Left renal pelvis (tissue), 4 donors: ENCODE measurements at regions not wholly inside any gene's neighbourhood (a gene's known extent, or its start where the extent isn't known, plus 50 kb on each side); places are given as distances from the start of the nearest gene placed in this dataset.

Experiments used
- DNase-seq, 4 donors: peaks; one replicate each; pipeline ENCODE4 v3.0.0-alpha.2; 2013; ENCODE audit warnings: low read depth in 4 of 4, low spot score in 3 of 4

DNA sequence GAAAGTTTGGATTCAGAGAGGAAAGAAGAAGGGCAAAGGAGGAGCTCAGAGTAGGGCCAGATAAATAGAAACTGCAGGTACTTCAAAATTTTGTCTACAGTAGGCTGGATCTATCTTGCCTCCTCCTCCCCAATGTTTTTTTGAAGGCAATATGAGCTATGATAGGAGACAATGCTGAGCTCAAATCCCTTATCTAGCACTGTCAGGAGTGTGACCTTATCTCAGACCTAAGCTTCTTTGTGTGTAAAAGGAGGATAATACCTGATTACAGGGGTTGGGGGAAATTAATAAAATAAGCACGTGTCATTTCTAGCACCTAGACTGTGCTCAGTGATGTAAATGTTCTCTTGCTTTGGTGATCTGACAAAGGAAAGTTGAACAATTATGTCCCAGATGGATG lies 137.8 kb upstream of the CD180 start:
- no peak for DNase-seq

- DNase-seq: no peak
Measured at GRCh38 chr5:67333171-67333570, 136.6 kb upstream of the CD180 start.

GRCh38 chr5:67331296-67331925 lies 134.8 kb upstream of the CD180 start:
- DNase-seq: no peak

DNA sequence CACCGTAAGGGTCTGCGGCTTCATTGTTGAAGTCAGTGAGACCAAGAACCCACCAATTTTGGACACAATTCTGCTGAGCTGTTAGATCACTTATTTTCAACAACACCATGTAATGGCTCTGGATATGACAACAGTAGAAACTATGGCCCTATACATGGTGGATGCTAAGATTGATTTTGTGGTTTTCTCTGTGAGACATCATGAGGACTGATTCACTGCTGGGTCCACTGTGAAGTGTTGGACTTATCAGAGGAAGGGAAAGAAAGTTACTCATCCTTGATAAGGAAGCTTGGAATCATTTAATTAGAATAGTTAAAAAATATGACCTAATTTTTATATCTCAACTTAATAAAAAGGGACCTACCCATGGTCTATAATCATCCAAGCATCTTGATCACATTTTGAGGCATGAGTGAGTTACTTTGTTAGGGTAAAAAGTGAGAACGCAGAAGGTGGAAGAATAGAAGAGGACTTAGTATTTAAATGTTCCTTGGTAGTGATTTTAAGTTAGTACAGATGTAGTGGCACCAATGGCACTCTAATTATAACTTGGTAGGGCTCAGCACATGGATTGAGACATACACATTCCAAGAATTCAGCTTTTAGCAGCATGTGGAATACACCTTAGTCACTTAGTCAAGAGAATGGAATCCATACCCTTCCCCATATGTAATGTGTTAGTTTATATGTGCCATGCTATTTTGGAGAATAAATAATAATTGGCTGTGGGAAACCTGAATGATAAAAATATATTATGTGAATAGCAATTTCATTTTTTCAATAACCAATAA lies 123.5 kb upstream of the CD180 start:
- no peak for DNase-seq

DNA sequence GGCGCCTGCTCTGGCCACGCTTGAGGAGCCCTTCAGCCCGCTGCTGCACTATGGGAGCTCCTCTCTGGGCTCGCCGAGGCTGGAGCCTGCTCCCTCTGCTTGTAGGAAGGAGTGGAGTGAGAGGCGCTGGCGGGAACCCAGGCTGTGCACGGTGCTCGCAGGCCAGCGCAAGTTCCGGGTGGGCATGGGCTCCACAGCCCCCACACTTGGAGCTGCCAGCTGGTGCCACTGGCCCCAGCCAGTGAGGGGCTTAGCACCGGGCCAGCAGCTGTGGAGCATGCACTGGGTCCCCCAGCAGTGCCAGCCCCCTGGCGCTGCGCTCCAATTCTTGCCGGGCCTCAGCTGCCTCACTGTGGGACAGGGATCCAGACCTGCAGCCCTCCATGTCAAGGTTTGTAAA lies 122.1 kb upstream of the CD180 start:
- DNase-seq: no peak

- DNase-seq: no peak
Measured at GRCh38 chr5:67317603-67318002, 121.0 kb upstream of the CD180 start.

GRCh38 chr5:67316695-67317094 lies 120.1 kb upstream of the CD180 start:
- DNase-seq: no peak

- DNase-seq: no peak
Measured at GRCh38 chr5:67315082-67315989, 118.7 kb upstream of the CD180 start.

- no peak for DNase-seq
Measured at GRCh38 chr5:67311701-67312100, 115.1 kb upstream of the CD180 start.

DNA sequence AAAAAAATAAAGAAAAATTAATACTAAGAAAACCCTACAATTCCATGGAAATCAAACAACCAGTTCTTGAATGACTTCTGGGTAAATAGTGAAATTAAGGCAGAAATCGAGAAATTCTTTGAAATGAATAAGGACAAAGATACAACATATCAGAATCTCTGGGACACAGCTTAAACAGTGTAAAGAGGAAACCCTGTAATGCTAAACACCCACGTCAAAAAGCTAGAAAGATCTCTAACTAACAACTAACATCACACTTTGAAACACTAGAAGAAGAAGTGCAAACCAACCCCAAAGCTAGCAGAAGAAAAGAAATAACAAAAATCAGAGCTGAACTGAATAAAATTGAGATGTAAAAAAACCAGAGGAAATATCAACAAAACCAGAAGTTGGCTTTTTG lies 114.6 kb upstream of the CD180 start:
- no peak for DNase-seq

DNA sequence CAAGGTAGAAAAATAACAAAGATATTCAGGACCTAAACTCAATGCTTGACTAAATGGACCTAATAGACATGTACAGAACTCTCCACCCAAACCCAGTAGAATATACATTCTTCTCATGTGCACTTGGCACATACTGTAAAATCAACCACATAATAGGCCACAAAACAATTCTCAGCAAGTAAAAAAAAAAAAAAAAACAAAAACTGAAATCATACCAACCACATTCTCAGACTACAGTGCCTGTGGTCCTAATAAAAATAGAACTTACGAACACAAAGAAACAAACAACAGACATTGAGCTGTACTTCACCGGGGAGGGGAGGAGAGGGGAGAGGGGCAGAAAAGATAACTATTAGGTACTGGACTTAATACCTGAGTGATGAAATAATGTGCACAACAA lies 114.1 kb upstream of the CD180 start:
- DNase-seq: no peak

GRCh38 chr5:67310169-67310568 lies 113.6 kb upstream of the CD180 start:
- no peak for DNase-seq

DNA sequence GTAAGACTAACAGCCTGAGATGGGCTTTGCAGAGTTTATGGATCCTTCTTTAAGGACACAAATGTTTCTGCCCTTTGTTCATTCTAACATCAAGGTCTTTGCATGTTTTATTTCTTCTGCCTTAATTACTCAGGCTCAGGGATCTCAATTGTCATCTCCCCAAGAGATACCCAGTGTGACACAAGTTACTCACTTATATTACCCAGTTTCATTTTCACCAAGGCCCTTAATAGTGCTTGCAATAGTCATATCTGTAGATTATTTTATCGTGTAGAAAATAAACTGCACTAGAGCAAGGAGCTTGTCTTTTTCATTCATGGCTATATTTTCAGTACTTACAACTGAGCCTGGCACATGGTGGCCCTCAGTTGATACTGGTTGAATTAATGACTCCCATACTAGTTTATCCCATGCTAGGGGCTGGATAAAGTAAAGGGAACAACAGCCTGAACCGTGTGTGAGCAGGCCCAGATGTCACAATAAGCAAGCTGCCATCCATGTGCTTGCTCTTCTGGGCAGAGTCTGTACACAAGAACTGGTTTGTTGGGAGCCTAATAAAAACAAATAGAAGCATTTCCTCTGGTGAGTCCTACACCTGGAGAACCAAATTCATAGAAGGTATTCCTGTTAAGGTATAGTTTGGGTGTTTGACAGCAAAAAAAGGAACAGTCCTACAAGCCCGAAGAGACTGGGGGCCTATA lies 112.5 kb upstream of the CD180 start:
- no peak for DNase-seq

GRCh38 chr5:67306965-67307607 lies 110.5 kb upstream of the CD180 start:
- DNase-seq: no peak

DNA sequence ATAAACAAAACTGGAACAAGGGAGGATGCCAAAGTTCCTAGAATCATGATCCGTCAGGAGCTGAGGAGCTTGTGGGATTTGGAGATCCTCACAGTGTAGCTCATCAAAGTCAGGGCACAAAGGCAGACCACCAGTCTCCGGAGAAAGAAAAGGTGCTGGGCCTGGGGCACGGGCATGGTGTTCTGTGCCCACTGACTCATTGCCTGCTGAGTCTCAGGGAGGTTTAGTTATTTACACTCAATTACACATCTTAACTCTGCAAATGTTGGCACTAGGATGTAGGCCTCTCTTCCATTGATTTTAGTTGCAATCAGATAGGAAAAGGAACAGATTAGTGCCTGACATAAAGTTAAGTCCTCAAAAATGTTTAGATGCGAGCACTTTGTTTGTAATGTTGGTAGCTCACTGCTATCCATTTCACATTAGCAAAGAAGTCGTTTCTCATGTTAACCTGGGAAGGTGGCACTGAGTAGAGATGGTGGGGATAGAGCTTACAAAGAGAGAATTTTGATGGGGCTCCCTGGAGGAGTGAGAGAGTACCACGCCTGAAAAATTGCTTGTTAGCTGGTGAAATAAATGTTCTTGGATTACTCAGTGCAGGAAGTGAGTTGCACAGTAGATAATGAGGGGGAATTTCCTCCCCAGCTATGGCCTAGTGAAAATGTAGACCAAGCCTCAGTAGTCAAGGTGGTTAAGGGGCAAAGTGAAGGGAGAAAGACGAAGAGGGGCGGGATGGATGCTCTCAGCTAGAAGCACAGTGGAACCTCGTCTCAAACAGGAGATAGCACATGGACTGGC lies 109.5 kb upstream of the CD180 start:
- no peak for DNase-seq

- DNase-seq: no peak
Measured at GRCh38 chr5:67305401-67305800, 108.8 kb upstream of the CD180 start.

DNA sequence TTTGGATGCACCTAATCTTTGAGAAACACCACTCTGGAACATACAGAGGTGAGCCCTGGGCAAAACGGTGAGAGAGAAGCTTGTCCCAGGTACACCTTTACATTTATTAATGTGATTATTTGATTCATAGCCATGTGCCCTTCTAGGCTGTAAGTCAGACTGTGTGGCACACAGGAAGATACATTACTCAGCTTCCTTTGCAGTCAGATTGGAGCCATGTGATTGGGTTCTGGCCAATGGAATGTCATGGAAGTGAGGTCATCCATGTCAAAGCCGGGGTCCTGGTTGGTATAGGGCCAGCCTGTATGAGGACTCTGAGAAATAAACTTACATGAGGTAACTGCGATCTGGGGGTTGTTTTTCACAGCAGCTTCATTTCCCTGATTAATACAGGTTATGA lies 106.8 kb upstream of the CD180 start:
- no peak for DNase-seq

DNA sequence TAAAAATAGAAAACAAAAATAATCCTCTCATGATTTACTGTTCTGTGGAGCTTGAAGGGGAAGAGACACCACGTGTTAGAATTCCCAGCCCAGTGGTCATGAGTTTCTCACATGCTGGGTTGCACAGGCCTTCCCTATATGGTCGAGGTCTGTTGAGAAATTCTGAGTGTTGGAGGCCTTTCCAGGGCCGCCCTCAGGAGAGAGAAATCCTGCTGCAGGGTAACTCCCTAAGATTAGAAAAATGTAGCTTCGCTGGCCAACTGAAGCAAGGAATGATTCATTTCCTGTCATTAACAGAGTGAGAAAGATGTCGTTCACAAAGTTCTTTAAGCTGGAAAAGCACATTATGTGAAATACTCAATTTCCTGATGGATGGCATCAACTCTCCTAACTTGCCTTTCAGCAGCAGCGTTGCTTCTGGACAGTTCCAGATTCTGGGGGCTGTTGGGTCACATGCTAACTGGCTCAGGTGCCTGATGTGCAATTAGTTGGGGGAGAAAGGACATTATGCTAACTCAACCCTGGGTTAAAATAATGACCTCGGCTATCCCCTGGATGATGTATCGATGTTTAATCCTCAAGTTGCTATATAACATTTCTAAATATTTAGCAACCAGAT lies 104.8 kb upstream of the CD180 start:
- no peak for DNase-seq

GRCh38 chr5:67300326-67300725 lies 103.7 kb upstream of the CD180 start:
- no peak for DNase-seq
